ENCODE measurements at regions not wholly inside any gene's neighbourhood (a gene's known extent, or its start where the extent isn't known, plus 50 kb on each side); places are given as distances from the start of the nearest gene placed in this dataset.
"Not testable (repeated sequence)": the region's sequence is repeated elsewhere in the genome, so short reads cannot be mapped to it uniquely, and the experiment has no call there.

- ATAC-seq (no peak), DNase-seq (ENCODE audit: missing footprints) (no peak)
- intact Hi-C loops (cut with DNase I), result no loop called here
Observed at GRCh38 chr9:30584559-30584958, 1799.9 kb upstream of the ACO1 start.

GRCh38 chr9:30591461-30591860 lies 1793.0 kb upstream of the ACO1 start:
- intact Hi-C loops (cut with DNase I), result no loop called here
- DNase-seq (ENCODE audit: missing footprints), result no peak
- no peak for ATAC-seq

- intact Hi-C loops (cut with DNase I), result no loop called here
- DNase-seq (ENCODE audit: missing footprints), result no peak
Observed at GRCh38 chr9:30597608-30598007, 1786.8 kb upstream of the ACO1 start.

GRCh38 chr9:30605936-30606335 lies 1778.5 kb upstream of the ACO1 start:
- DNase-seq (ENCODE audit: missing footprints) (no peak), ATAC-seq (no peak)
- intact Hi-C loops (cut with DNase I), result no loop called here

More at GRCh38 chr9:30597608-30598007, 1786.8 kb upstream of the ACO1 start:
- ATAC-seq, result no peak

GRCh38 chr9:30609713-30610112 lies 1774.7 kb upstream of the ACO1 start:
- ATAC-seq (no peak), DNase-seq (ENCODE audit: missing footprints) (no peak)
- intact Hi-C loops (cut with DNase I), result no loop called here

- intact Hi-C loops (cut with DNase I); ATAC-seq: not testable (repeated sequence)
Observed at GRCh38 chr9:30616782-30617181, 1767.7 kb upstream of the ACO1 start.

GRCh38 chr9:30622561-30622960 lies 1761.9 kb upstream of the ACO1 start:
- no peak for ATAC-seq
- intact Hi-C loops (cut with DNase I), result no loop called here
- DNase-seq (ENCODE audit: missing footprints), result no peak

More at GRCh38 chr9:30616782-30617181, 1767.7 kb upstream of the ACO1 start:
- DNase-seq (ENCODE audit: missing footprints), result not testable (repeated sequence)

- DNase-seq (ENCODE audit: missing footprints) (no peak), ATAC-seq (no peak)
- intact Hi-C loops (cut with DNase I), result no loop called here
Observed at GRCh38 chr9:30628915-30629567, 1755.4 kb upstream of the ACO1 start.

- ATAC-seq (no peak), DNase-seq (ENCODE audit: missing footprints) (no peak)
- intact Hi-C loops (cut with DNase I), result no loop called here
Observed at GRCh38 chr9:30630459-30630858, 1754.0 kb upstream of the ACO1 start.

GRCh38 chr9:30646639-30647038 lies 1737.8 kb upstream of the ACO1 start:
- intact Hi-C loops (cut with DNase I); DNase-seq (ENCODE audit: missing footprints); ATAC-seq: not testable (repeated sequence)

- no peak for ATAC-seq
- intact Hi-C loops (cut with DNase I), result no loop called here
Observed at GRCh38 chr9:30661925-30662324, 1722.5 kb upstream of the ACO1 start.

GRCh38 chr9:30670805-30671562 lies 1713.5 kb upstream of the ACO1 start:
- intact Hi-C loops (cut with DNase I), result no loop called here
- DNase-seq (ENCODE audit: missing footprints) (no peak), ATAC-seq (no peak)

More at GRCh38 chr9:30661925-30662324, 1722.5 kb upstream of the ACO1 start:
- DNase-seq (ENCODE audit: missing footprints), result no peak

- intact Hi-C loops (cut with DNase I), result no loop called here
- no peak for DNase-seq (ENCODE audit: missing footprints)
- ATAC-seq, result no peak
Observed at GRCh38 chr9:30673132-30673531, 1711.3 kb upstream of the ACO1 start.

GRCh38 chr9:30676651-30677050 lies 1707.8 kb upstream of the ACO1 start:
- ATAC-seq (no peak), DNase-seq (ENCODE audit: missing footprints) (no peak)
- intact Hi-C loops (cut with DNase I), result no loop called here

- intact Hi-C loops (cut with DNase I), result no loop called here
- ATAC-seq (no peak), DNase-seq (ENCODE audit: missing footprints) (no peak)
Observed at GRCh38 chr9:30677221-30677620, 1707.2 kb upstream of the ACO1 start.

- ATAC-seq (no peak), DNase-seq (ENCODE audit: missing footprints) (no peak)
- intact Hi-C loops (cut with DNase I), result no loop called here
Observed at GRCh38 chr9:30688801-30689200, 1695.6 kb upstream of the ACO1 start.

- intact Hi-C loops (cut with DNase I), result no loop called here
- no peak for ATAC-seq
- DNase-seq (ENCODE audit: missing footprints), result no peak
Observed at GRCh38 chr9:30697958-30698357, 1686.5 kb upstream of the ACO1 start.

- DNase-seq (ENCODE audit: missing footprints), result no peak
- ATAC-seq, result no peak
- intact Hi-C loops (cut with DNase I), result no loop called here
Observed at GRCh38 chr9:30711591-30711990, 1672.9 kb upstream of the ACO1 start.

GRCh38 chr9:30713243-30713642 lies 1671.2 kb upstream of the ACO1 start:
- intact Hi-C loops (cut with DNase I), result no loop called here
- DNase-seq (ENCODE audit: missing footprints) (no peak), ATAC-seq (no peak)

- intact Hi-C loops (cut with DNase I), result no loop called here
- ATAC-seq (no peak), DNase-seq (ENCODE audit: missing footprints) (no peak)
Observed at GRCh38 chr9:30714389-30714788, 1670.1 kb upstream of the ACO1 start.

Data from Right ventricle myocardium inferior (tissue), 1 donor.